Stimulated activated CD4-positive, alpha-beta T cell treated with anti-CD3 and anti-CD28 coated beads, Interleukin-12 subunit alpha, Interleukin-12 subunit beta, amount 100 ng/mL, for 24 hours (primary cell): ENCODE measurements at regions not wholly inside any gene's neighbourhood (a gene's known extent, or its start where the extent isn't known, plus 50 kb on each side); places are given as distances from the start of the nearest gene placed in this dataset.

Experiments used
- DNase-seq, 2 experiments: peaks; one replicate each; pipeline ENCODE4 v3.0.0-alpha.2; 2020; ENCODE audit warnings: low read depth in 2 of 2

- no peak for DNase-seq
Observed at GRCh38 chr22:47748271-47748670, 985.8 kb downstream of the TBC1D22A start.

GRCh38 chr22:47740109-47740805, 977.8 kb downstream of the TBC1D22A start:
- DNase-seq: no peak

- no peak for DNase-seq
Observed at GRCh38 chr22:47739291-47740015, 977.0 kb downstream of the TBC1D22A start.

- no peak for DNase-seq
Observed at GRCh38 chr22:47738472-47739013, 976.1 kb downstream of the TBC1D22A start.

- no peak for DNase-seq
Observed at GRCh38 chr22:47736186-47737034, 974.0 kb downstream of the TBC1D22A start.

GRCh38 chr22:47734511-47734910, 972.1 kb downstream of the TBC1D22A start:
- DNase-seq: no peak

- no peak for DNase-seq
Observed at GRCh38 chr22:47727641-47728040, 965.2 kb downstream of the TBC1D22A start.

GRCh38 chr22:47724751-47725150, 962.3 kb downstream of the TBC1D22A start:
- DNase-seq: no peak

GRCh38 chr22:47724030-47724429, 961.6 kb downstream of the TBC1D22A start:
- DNase-seq: no peak

GRCh38 chr22:47718337-47718736, 955.9 kb downstream of the TBC1D22A start:
- DNase-seq: no peak

- no peak for DNase-seq
Observed at GRCh38 chr22:47716890-47717615, 954.6 kb downstream of the TBC1D22A start.

- no peak for DNase-seq
Observed at GRCh38 chr22:47715866-47716578, 953.6 kb downstream of the TBC1D22A start.

- no peak for DNase-seq
Observed at GRCh38 chr22:47713941-47714340, 951.5 kb downstream of the TBC1D22A start.

- DNase-seq: no peak
Observed at GRCh38 chr22:47710135-47710534, 947.7 kb downstream of the TBC1D22A start.

- no peak for DNase-seq
Observed at GRCh38 chr22:47705350-47705749, 942.9 kb downstream of the TBC1D22A start.

- no peak for DNase-seq
Observed at GRCh38 chr22:47698906-47699305, 936.5 kb downstream of the TBC1D22A start.

GRCh38 chr22:47697861-47698260, 935.4 kb downstream of the TBC1D22A start:
- no peak for DNase-seq

GRCh38 chr22:47696776-47697175, 934.3 kb downstream of the TBC1D22A start:
- no peak for DNase-seq

GRCh38 chr22:47695176-47695575, 932.7 kb downstream of the TBC1D22A start:
- no peak for DNase-seq

GRCh38 chr22:47694536-47695130, 932.2 kb downstream of the TBC1D22A start:
- no peak for DNase-seq
